Fibroblast of pulmonary artery (primary cell): ENCODE measurements at regions not wholly inside any gene's neighbourhood (a gene's known extent, or its start where the extent isn't known, plus 50 kb on each side); places are given as distances from the start of the nearest gene placed in this dataset.

Experiments used
- DNase-seq: peaks from one replicate; pipeline ENCODE4 v3.0.0-alpha.2; 2010; ENCODE audit warnings: low read depth
- H3K4me3 ChIP-seq: replicated peaks from 2 replicates; pipeline ENCODE4 v1.5.1; 2011; ENCODE audit warnings: low read depth, mild to moderate bottlenecking, control low read depth, low read length, moderate library complexity
- CTCF ChIP-seq: IDR thresholded peaks from 2 replicates; pipeline ENCODE4 v1.5.1; 2011; ENCODE audit warnings: mild to moderate bottlenecking, control low read depth, low read length, inconsistent platforms; ENCODE audit errors: missing control alignments

- H3K4me3 ChIP-seq: no peak overlapping the region
- DNase-seq: peak; percentile 61
- TF ChIP-seq CTCF: no peak
Observed at GRCh38 chr5:130335117-130335516, 430.9 kb downstream of the CHSY3 start.

- H3K4me3 ChIP-seq: no peak overlapping the region
- no peak for TF ChIP-seq CTCF
- peak; percentile 86 for DNase-seq
Observed at GRCh38 chr5:130333089-130333488, 428.8 kb downstream of the CHSY3 start.

GRCh38 chr5:130331332-130331731 lies 427.1 kb downstream of the CHSY3 start:
- no peak for DNase-seq
- no peak overlapping the region for H3K4me3 ChIP-seq
- no peak for TF ChIP-seq CTCF

GRCh38 chr5:130324953-130325671 lies 420.8 kb downstream of the CHSY3 start:
- TF ChIP-seq CTCF: no peak
- no peak overlapping the region for H3K4me3 ChIP-seq
- no peak for DNase-seq

- TF ChIP-seq CTCF: no peak
- H3K4me3 ChIP-seq: no peak overlapping the region
- DNase-seq: peak; percentile 94
Observed at GRCh38 chr5:130323804-130324454, 419.7 kb downstream of the CHSY3 start.

- TF ChIP-seq CTCF: no peak
- H3K4me3 ChIP-seq: no peak overlapping the region
- no peak for DNase-seq
Observed at GRCh38 chr5:130321931-130322330, 417.7 kb downstream of the CHSY3 start.
